ENCODE measurements at regions not wholly inside any gene's neighbourhood (a gene's known extent, or its start where the extent isn't known, plus 50 kb on each side); places are given as distances from the start of the nearest gene placed in this dataset.

- H3K4ac ChIP-seq (replicated peaks; ENCODE audit: insufficient read length, low read depth, low read length) = no peak overlapping the region
- H3K9ac ChIP-seq (replicated peaks in 1 of 4; ENCODE audit: extremely low read depth in 1 of 4, low read depth in 3 of 4, low read length in 3 of 4) = no peak overlapping the region
- H3K79me2 ChIP-seq (ENCODE audit: control insufficient read depth in 1 of 2, insufficient read depth in 2 of 2, low read length in 2 of 2) = no peaks in the 10 kb centered on the region
- no peak overlapping the region for H2AFZ ChIP-seq (ENCODE audit: low read length)
- no peak overlapping the region for H2BK20ac ChIP-seq (ENCODE audit: low read length)
- H2BK120ac ChIP-seq (replicated peaks; ENCODE audit: low read depth, low read length) = no peak overlapping the region
- no peak overlapping the region for H2BK15ac ChIP-seq (ENCODE audit: low read length)
- no peak overlapping the region for H4K8ac ChIP-seq (ENCODE audit: extremely low read depth, insufficient read depth, low read length)
- ChIA-PET CTCF (ENCODE audit: partially characterized antibody) (interaction anchor here (1.0 to 1.3 kb wide), 2 partner anchors 24 to 44 kb away, joined by 3 read pairs; no protein-coding TSS in a partner anchor), POLR2A (ENCODE audit: partially characterized antibody) (no interaction called here)
- no peak overlapping the region for H4K91ac ChIP-seq (replicated peaks; ENCODE audit: insufficient read length, low read length)
- H3K4me1 ChIP-seq (replicated peaks in 1 of 4; ENCODE audit: control insufficient read depth in 3 of 4, insufficient read depth in 4 of 4, low read length in 3 of 4) = no peaks in the 10 kb centered on the region
- H4K5ac ChIP-seq (ENCODE audit: insufficient read length, low read depth, low read length) = no peak overlapping the region
- H3K18ac ChIP-seq (ENCODE audit: extremely low read depth, low read length) = no peak overlapping the region
- H3K56ac ChIP-seq (replicated peaks; ENCODE audit: insufficient read length, low read depth, low read length) = no peak overlapping the region
- H2AK5ac ChIP-seq (ENCODE audit: low read depth, low read length) = no peak overlapping the region
- DNase-seq (ENCODE audit: low read depth in 1 of 2, low spot score in 2 of 2) (no peak), FAIRE-seq (no peak)
- no peaks in the 10 kb centered on the region for H3K23me2 ChIP-seq (ENCODE audit: low read depth, low read length)
- no peak overlapping the region for H3K14ac ChIP-seq (ENCODE audit: insufficient read length)
- no peaks in the 10 kb centered on the region for H4K20me1 ChIP-seq (replicated peaks in 1 of 2; ENCODE audit: control insufficient read depth in 1 of 2, insufficient read depth in 2 of 2, low read length in 2 of 2)
- no peaks in the 10 kb centered on the region for H3K79me1 ChIP-seq (ENCODE audit: low read depth, low read length)
- no peaks in the 10 kb centered on the region for H3K27me3 ChIP-seq (replicated peaks in 1 of 4; ENCODE audit: control insufficient read depth in 3 of 4, extremely low read depth in 1 of 4, insufficient read depth in 3 of 4, low read length in 3 of 4)
- H3K23ac ChIP-seq (ENCODE audit: insufficient read length) = no peak overlapping the region
- peaks cover 14 to 16% of the 10 kb centered on the region in 2 experiments for H3K9me3 ChIP-seq (ENCODE audit: insufficient read depth in 2 of 2, low read depth in 1 of 2, low read length in 1 of 2)
- H3K4me2 ChIP-seq (ENCODE audit: insufficient read depth in 1 of 2, low read depth in 2 of 2, low read length in 2 of 2) = no peak overlapping the region
- WGBS, 2 experiments (ENCODE audit: extremely low coverage in 1 of 2, insufficient coverage in 1 of 2, insufficient read length in 1 of 2, insufficient replicate concordance in 2 of 2, low coverage in 1 of 2, low lambda C conversion rate in 2 of 2, missing lambda C conversion rate in 1 of 2) = 96% methylated on average over 7 of the region's 7 CpGs; no CpG with 5 or more reads in 1 of the 2 experiments
- H3K4me3 ChIP-seq (ENCODE audit: extremely low read depth in 1 of 4, insufficient read depth in 2 of 4, low read depth in 3 of 4, low read length in 4 of 4) = no peak overlapping the region
- no peak overlapping the region for H3K27ac ChIP-seq (ENCODE audit: low read depth, low read length)
- no peak overlapping the region for H2BK5ac ChIP-seq (ENCODE audit: low read depth, low read length)
- H3K36me3 ChIP-seq (ENCODE audit: control insufficient read depth in 2 of 4, insufficient read depth in 4 of 4, low read length in 3 of 4) = no peaks in the 10 kb centered on the region
- no peak overlapping the region for H2BK12ac ChIP-seq (ENCODE audit: low read depth, low read length)
- no peak for TF ChIP-seq HDAC6 (IDR thresholded peaks at IDR 0.05; ENCODE audit: low read depth, low read length)
Observed at GRCh38 chr1:96028071-96028470, 693.5 kb upstream of the PTBP2 start.

Measured in H1 (cell line).